GM19328 (cell line): ENCODE measurements at regions not wholly inside any gene's neighbourhood (a gene's known extent, or its start where the extent isn't known, plus 50 kb on each side); places are given as distances from the start of the nearest gene placed in this dataset.

ENCODE experiments used
- ATAC-seq: cut with Tn5 transposase; IDR thresholded peaks from one replicate; pipeline ENCODE4 v1.9.1; 2021; ENCODE audit warnings: mild to moderate bottlenecking, moderate library complexity; ENCODE audit not compliant: unreplicated experiment

DNA sequence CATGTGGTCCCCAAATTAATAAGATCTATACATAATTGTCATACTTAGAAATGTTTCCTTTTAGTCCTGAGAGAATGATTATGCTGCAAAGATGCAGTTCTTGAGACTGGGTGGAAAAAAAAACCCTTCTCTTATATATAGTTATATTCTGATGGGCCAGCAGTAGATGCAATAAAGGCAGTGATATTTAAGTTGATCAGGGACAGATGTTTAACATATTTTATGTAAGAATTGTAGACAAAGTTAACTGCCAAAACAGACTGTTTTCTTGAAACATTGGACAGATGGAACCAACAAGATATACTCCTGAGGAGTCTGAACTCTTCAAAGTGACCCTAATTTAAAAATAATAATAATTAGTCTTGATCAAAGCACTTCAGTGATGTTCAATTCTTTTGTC lies 172.0 kb upstream of the LRIG1 start:
- ATAC-seq: no peak

DNA sequence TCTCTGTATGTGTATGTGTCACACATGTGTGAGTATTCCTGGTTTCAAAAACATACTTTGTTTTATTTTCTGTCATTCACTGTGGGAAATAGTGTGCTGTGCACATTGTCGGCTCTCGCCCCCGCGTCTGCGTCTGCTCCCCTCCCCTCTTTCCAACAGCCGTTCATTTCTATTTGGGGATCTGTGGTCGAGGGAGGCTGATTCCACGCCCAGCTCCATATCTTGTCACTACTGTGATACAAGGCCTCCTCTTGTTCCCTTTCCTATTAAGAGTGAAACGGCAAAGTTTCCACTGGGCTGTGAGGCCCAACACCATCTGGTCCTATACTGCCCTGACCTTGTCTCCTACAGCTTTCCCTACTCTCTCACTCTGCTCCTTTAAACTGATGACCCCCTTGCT lies 172.5 kb upstream of the LRIG1 start:
- no peak for ATAC-seq

DNA sequence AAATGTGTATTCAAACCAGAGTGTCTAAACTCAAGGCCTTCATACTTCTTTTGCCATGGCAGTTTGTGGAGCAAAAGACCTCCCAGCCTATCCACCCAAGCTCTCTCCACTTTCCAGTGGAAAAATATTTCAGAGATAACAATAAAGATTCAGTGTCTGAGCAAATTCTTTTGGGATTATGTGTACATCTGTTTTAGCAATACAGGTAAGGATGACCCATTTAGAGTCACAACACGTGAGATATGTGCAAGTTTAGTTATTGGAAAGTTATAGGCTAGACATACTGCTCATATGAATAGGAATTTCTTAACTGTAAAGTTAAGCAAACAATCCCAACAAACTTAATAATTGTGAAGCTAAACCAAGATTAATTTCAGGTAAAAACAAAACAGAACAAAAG lies 174.5 kb upstream of the LRIG1 start:
- ATAC-seq: no peak

DNA sequence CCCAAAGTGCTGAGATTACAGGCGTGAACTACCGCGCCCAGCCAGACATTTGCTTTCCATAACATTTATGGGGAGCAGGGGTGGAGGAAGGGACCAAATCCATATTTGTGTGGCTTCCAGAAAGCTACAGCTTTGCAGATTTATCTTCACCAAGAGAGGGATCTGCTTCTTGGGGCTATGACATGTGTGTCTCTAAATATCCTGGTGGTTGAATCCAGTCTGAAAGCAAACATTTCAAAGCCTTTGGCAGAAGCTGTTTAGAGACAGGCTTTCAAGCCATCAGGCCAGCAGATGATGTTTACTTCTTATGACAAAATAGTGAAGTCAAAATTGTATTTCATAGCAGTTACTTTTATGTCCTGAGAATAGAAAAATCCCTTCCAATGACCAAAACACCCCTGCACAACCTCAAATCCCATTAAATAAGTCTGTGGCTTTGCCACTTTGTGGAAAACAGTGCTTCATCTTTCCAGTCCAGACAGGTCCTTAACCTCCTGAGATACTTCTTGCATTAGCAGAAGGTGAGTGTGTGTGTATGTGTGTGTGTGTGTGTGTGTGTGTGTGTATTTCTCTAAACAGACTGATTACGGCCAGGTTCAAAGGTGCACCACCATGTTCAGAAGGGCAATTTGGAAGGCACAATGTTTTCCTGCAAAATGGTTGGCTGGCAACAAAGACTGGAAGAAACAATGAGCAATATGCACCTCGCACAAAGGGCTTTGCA lies 191.4 kb upstream of the LRIG1 start:
- ATAC-seq: no peak

DNA sequence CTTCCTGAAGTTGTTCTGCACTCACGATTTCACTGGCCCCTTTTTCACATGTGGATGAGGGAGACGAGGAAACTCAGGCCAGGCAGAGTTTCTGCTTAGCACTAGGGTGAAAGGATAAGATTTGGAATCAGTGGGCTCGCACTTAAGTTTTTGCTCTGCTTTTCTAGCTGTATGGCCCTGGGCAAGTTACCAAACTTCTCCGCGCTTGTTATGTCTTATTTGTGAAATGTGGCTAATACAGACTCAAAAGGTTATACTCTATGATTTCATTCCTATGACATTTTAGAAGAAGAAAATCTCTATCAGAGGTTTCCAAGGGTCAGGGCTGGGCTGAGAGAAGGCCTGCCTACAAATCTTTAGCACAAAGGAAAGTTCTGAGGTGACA lies 191.9 kb upstream of the LRIG1 start:
- no peak for ATAC-seq

DNA sequence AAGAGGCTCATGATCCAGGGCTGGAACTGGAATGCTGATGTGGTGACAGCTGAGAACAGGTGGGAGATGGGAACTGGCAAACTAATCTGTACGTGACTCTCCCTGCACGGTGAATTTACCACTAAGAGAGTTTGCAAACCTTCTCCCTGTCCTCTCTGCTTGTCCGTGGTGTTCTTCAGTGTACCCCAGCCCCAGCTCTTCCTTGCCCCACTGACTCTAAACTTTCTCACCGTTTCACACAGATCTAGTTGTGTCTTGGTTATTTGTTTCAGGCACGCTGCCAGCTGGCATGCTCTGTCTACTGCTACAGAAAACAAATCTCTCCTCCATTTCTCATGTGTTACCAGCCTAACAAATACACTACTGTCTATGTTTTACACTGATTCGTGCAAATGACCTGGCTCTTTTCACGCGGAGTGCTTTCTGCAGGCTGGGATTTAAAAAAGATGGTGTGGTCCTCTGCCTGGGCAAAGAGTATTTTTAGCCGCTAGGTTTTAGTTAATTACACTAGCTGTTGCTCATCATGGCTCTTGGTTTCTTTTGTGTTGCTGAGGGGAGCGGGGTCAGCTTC lies 192.7 kb upstream of the LRIG1 start:
- ATAC-seq: no peak

DNA sequence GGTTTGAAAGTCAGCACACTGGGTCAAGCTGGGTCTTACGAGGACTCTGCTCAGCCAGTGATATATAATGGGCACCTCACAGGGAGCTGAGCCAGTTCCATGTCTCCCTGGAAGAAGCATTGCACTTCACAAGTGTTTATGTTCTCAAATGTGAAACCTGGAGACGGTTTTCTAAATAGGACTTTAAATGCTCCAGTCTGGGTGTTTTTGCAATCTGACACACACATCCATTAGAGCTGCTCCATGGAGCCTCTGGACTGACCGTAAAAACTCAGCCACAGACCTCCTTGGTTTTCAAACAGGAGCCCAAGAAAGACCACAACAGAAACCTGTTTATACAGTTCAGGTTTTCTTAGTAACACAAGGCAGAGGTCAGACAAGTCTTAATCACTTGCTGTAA lies 201.3 kb upstream of the LRIG1 start:
- no peak for ATAC-seq

DNA sequence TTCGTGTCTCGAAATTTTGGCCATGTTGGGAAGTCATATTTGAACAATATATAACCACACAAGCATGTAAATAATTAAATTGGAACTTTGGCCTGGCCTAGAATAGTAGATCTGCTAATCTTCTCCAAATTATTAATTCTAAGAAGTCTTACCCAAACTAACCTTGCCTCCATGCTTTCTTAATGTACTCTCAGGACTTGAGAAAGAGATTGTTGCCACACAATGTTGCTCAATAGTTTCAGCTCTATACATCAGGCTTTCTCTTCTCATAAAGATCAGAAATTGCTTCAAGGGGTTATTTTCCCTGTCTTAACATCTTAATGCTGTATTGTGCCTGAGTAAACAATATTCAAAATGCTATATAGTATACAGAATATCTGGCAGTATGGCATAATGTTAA lies 202.7 kb upstream of the LRIG1 start:
- ATAC-seq: no peak

DNA sequence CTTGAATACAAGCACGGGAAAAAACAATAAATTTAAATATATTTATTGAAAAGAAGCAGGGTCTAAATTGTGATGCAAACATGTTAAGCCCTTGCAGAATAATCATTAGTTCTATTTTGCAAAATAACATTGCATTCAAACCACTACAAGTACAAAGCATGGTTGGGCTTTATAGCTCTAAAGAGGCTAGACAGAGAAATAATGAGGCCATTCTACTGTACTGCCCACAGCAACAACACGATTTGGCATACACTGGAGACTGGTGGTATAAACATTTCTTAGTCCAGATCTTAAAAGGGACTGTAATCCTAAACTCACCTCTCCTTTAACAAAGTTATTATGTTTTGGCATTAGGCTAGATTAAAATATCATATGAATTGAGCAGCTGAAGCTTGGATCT lies 204.3 kb upstream of the LRIG1 start:
- no peak for ATAC-seq

DNA sequence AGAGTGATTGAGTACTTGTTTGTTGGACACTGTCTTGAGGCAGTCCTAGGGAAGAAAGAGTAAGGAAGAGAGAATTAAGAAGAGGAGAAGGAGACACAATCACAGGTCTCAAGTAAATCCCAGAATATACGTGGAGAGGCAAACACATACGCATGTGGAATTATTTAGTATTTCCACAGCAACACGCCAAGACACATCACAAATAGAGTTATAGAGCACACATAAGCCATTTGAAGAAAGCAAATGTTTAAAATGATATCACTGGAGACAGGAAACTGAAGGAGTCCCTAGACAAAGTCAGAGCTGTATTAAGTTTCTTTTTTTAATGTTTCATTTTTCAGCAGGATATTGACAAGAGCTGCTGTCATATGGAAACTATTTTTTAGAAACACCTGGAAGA lies 206.1 kb upstream of the LRIG1 start:
- ATAC-seq: no peak

DNA sequence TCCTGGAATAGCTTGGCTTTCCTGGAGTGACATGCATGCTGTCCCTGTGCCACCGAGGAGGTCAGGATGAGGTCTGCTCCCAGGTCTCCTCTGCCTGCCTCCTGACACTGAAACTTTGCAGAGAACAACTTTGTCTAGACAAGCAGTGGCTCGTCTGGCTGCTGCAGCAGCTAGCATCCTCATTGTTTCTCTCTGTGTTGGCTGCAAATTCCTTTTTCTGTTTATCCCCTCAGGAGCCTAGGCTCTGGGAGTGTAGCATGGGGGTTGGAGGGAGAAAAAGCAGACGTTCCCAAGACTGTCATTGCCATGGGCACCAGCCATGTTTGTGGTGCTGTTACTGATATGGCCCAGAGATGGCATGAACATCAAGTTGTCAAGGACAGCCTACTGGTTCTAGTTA lies 208.7 kb upstream of the LRIG1 start:
- ATAC-seq: no peak

DNA sequence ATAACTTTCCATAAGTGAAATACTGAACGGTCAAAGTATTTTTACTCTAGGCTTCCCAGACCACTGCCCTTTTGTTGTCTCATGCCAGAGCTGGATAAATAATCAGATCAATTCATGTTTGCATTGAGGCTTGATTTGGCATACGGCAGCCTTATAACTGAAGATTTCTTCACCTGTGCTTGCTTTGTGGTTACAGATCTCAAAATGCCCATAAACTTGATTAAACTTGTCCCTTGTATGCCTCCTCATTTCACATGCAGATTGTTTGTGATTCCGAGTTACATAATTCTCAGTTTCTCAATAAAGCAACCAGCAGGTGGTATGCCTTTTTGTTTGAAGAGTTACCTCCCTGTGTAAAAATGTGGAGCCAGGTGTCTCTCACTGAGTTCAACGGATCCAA lies 211.4 kb upstream of the LRIG1 start:
- ATAC-seq: no peak

DNA sequence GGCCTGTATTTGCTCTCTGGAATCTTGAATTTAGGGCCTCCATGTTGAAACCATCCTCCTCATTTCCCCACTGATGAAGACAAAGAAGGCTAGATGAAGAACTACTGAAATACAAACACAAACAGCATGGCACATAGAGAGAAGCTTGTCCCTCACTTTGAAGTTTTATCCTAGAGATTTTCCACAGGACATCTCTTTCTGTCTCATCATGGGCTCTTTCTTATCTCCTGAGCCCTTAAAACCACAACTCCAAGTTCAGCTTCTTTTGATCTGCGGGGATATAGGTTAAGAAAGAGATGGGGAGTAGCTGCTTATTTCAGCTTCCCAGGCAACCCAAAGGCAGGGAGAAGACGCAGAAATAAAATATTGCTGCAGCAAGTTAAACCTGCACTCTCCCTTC lies 213.1 kb upstream of the LRIG1 start:
- no peak for ATAC-seq

DNA sequence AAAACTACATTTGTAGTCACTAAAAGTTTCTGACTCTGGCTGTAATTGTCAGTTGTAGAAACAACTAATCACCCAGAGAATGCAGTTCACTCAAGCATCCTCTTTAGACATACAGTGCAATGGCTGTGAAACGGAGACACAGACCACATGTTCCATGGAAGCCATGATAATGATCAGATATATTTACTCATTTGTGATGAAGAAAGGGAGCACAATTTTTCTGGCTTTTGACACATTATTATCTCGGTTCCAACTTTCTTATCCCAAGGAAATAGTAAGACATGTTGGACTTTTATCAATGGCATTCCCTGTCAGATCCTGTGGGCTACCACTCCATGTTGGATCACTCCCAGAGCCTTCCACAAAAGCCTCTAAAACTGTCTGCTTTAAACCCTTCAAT lies 215.0 kb upstream of the LRIG1 start:
- ATAC-seq: no peak

DNA sequence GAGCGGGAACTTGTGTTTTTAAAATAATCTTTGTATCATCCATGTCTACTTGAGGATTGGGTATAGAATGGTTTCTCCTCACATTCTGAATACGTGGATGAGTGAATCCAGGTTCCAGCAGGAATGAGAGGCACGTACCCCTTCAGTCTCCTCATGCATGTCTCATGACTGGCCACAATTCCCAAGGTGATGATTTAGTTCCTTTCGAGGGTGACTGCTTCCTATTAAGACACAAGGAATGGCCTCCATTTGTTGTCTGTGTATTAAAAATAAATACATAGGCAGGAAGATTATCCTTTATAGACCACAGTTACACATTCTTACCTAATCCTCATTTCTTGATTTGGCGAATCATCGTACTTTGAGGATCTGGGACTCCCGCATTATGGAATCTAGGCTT lies 217.0 kb upstream of the LRIG1 start:
- ATAC-seq: no peak

DNA sequence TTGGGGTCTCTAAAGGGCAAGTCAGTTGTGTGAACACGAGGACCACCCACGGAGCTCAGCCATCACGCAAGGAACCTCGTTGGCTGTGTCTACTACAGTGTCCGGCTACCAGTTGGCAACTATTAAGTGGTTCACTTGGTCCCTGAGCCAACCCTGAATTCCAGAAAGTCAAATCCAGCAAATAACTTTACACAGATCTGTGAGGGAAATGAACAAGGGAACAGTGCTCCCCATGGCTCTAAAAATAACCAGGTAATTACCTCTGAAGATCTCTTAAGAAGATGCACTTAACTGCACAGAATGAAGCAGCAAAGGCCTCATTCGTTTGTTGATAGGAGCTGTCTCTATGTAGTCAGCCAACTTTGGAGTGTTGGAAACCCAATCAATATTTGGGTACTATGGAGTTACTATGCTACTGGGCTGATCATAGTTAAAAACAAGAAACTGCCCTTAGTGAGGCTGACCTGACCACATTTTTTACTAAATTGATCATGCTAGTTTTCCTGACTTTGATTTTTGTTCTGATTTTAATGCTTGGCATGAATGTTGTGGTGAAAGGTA lies 219.1 kb upstream of the LRIG1 start:
- ATAC-seq: no peak

DNA sequence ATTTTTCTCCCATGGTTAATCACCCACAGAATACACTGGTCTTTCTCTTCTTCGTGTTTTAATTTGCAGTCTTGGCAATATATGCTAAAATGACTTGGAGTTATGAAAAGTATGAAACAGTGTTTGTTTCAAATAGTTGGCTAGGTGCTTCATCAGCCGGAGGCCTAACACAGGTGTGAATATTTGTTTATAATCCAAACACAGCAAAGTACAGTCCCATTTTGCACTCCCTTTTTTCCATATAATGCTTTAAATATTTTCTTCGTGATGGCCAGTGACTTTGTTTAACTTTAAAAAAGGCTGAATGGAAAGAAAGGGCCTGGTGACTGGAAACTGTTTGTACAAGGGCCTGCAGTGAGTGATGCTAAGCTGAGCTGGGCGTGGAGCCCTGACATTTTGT lies 219.7 kb upstream of the LRIG1 start:
- no peak for ATAC-seq

DNA sequence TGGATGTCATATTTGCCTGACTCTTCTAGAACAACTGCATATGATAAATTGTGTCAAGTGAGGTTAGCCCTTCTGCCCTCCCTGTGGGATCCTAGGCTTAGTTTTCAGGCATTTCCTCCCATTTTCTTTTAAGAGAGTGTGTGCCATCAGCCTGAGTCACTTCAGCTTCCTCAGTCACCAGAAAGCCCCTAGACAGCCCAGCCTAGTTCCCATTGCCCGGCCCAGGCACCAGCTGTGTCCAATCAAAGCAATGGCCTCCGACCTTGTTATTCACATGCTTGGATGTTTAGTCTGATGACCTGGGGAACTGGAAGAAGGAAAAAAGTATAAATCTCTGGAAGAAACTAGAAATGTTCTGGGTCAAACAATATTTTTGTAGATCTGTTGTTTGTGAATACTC lies 221.9 kb upstream of the LRIG1 start:
- ATAC-seq: no peak

DNA sequence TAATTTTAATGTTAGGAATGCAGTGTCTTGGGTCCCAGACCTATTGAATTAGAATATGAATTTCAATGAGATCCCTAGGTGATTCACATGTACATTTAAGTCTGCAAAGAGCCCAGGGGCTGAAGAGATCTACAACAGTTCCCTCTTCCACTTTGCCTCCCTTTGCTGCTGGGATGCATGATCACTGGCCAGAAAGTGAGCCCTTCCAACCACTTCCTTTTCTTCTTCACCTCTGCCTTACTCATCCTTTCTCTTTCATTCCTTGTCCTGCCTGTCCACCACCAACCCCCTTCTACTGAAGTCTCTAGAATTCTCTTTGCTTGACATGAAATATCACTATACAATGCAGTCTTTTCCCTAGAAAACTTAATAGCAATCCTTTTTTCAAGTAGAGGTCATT lies 222.4 kb upstream of the LRIG1 start:
- ATAC-seq: no peak

DNA sequence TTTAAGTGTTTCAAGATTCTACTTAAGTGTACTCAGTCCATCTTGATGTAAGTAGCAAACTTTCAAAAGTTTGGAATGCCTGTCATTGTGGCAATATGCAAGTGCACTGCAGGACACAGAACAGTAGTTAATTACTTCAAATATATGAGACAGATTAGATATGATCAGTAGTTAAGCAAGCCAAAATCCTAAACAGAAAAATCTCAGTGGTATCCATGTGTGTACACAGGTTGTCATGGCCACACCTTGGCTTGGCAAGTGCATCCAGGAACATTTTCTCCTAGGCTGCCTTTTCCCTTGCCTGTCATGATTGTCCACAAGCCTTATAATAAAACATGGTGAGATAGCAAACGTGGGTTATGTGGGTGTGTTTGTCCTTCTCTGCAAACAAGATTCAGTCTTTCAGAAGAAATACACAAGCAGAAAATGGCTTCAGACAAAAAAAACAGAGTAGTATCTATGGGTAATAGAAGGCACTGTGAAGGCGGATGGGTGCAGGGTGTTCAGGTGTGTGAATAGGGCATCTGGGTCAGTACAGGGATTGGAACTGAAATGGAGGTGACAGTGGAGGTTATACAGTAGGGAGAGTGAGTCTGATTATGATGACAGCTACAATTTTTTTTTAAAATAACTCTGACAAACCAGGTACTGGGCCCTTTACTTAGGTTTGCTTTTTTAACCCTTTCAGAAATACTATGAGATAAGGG lies 229.0 kb upstream of the LRIG1 start:
- no peak for ATAC-seq

DNA sequence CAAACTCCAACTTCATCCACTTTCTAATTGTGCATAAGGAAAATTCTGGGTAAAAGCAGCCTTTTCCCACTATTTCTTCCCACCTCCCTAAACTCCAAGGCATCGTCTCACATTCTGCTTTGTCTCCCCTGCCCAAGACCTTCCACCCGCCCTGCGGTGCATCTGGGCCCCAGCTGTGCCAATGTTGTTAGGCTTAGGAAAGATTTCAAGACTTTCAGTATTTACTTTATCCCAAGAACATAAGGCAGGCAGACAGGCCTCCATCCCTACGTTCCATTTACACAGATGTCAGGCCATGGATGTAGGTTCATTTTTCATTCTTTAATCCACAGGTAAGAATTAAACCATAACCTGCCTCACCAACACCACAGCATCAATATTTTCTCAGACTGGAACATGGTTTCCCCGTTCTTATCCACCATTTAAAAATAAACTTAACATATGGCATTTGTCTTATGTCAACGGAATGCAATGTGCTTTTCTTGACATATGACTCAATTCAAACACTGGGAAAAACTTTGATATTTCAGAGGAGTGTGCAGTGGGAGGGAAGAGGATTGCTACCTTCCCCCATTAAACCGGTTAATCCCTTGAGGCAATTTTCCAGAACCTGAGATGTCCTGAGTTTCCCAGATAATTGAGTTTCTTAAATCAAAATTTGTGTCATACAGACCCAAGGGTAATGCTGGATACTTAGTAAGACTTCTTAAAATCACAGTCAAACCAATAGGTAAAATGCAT lies 238.0 kb upstream of the LRIG1 start:
- no peak for ATAC-seq

DNA sequence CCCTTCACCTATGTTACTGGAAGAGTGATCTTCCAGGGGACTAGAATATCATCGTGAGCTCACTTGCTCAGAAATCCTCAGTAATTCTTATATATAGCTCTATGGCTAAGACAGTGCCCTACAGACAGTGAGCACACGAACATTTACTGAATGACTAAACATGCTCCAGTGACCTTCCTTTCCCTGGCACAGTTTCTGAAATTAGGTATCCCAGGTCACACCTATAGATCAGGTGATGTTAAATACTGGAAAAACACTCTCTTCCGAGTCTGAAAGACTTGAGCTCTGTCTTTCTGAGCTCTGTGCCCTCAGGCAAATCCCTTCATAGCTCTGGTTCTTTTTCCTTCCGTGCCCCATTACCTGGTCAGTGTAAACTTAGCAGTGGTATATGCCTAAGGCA lies 239.4 kb upstream of the LRIG1 start:
- no peak for ATAC-seq
